HS-5 (cell line): ENCODE measurements at regions not wholly inside any gene's neighbourhood (a gene's known extent, or its start where the extent isn't known, plus 50 kb on each side); places are given as distances from the start of the nearest gene placed in this dataset.

Experiments
- DNase-seq: peaks from one replicate; pipeline ENCODE4 v3.0.0-alpha.2; 2012; ENCODE audit warnings: low read depth

- no peak for DNase-seq
Measured at GRCh38 chr16:11446566-11447119, 101.4 kb downstream of the RMI2 start.

GRCh38 chr16:11447272-11447671 lies 102.0 kb downstream of the RMI2 start:
- DNase-seq, result no peak

- no peak for DNase-seq
Measured at GRCh38 chr16:11447836-11448235, 102.6 kb downstream of the RMI2 start.

- no peak for DNase-seq
Measured at GRCh38 chr16:11448796-11449416, 103.6 kb downstream of the RMI2 start.

- DNase-seq, result no peak
Measured at GRCh38 chr16:11449716-11450115, 104.5 kb downstream of the RMI2 start.

- no peak for DNase-seq
Measured at GRCh38 chr16:11450136-11450535, 104.9 kb downstream of the RMI2 start.

GRCh38 chr16:11452298-11452697 lies 107.0 kb downstream of the RMI2 start:
- no peak for DNase-seq

- no peak for DNase-seq
Measured at GRCh38 chr16:11452746-11453389, 107.6 kb downstream of the RMI2 start.

- DNase-seq, result no peak
Measured at GRCh38 chr16:11456741-11457140, 111.5 kb downstream of the RMI2 start.

- DNase-seq, result no peak
Measured at GRCh38 chr16:11459722-11460121, 114.5 kb downstream of the RMI2 start.

GRCh38 chr16:11460820-11461594 lies 115.7 kb downstream of the RMI2 start:
- DNase-seq, result no peak

GRCh38 chr16:11461595-11461990 lies 116.3 kb downstream of the RMI2 start:
- DNase-seq, result no peak

GRCh38 chr16:11462036-11462435 lies 116.8 kb downstream of the RMI2 start:
- DNase-seq, result no peak

- DNase-seq, result no peak
Measured at GRCh38 chr16:11462861-11463260, 117.6 kb downstream of the RMI2 start.

- DNase-seq, result no peak
Measured at GRCh38 chr16:11464241-11464640, 119.0 kb downstream of the RMI2 start.

GRCh38 chr16:11465675-11466074 lies 120.4 kb downstream of the RMI2 start:
- no peak for DNase-seq

- DNase-seq, result no peak
Measured at GRCh38 chr16:11470676-11471415, 115.9 kb downstream of the LITAF start.

- DNase-seq, result no peak
Measured at GRCh38 chr16:11471548-11471947, 115.2 kb downstream of the LITAF start.

GRCh38 chr16:11472410-11472809 lies 114.3 kb downstream of the LITAF start:
- DNase-seq, result no peak

- DNase-seq, result no peak
Measured at GRCh38 chr16:11472851-11473250, 113.9 kb downstream of the LITAF start.

- no peak for DNase-seq
Measured at GRCh38 chr16:11473728-11474127, 113.0 kb downstream of the LITAF start.

GRCh38 chr16:11474617-11475291 lies 112.0 kb downstream of the LITAF start:
- DNase-seq, result no peak
